Activated CD4-positive, alpha-beta T cell treated with anti-CD3 and anti-CD28 coated beads, Interleukin-2, amount 10 ng/mL, durations not matched to agents 7 days and 5 days (primary cell): ENCODE measurements at regions not wholly inside any gene's neighbourhood (a gene's known extent, or its start where the extent isn't known, plus 50 kb on each side); places are given as distances from the start of the nearest gene placed in this dataset.

Experiments used
- CTCF ChIA-PET: fragments of 350-600 bp; sonication (Branson Sonifier 250); formaldehyde crosslinking; loops from one replicate; lab custom pipeline; 2021; ENCODE audit warnings: antibody characterized with exemption; lab: Charles Lee
- POLR2A ChIA-PET: fragments of 350-600 bp; sonication (Branson Sonifier 250); formaldehyde crosslinking; loops from one replicate; lab custom pipeline; 2021; ENCODE audit warnings: antibody characterized with exemption; lab: Charles Lee
- DNase-seq: peaks from one replicate; pipeline ENCODE4 v3.0.0-alpha.2; 2020
- H3K27ac Mint-ChIP-seq: one replicate; pipeline ENCODE4 v1.8.0; 2021; ENCODE audit warnings: mild to moderate bottlenecking, moderate library complexity, mixed read lengths
- H3K27me3 Mint-ChIP-seq: one replicate; pipeline ENCODE4 v1.8.0; 2021; ENCODE audit warnings: mixed read lengths
- H3K36me3 Mint-ChIP-seq: one replicate; pipeline ENCODE4 v1.8.0; 2021; ENCODE audit warnings: low read depth, mixed read lengths
- H3K4me1 Mint-ChIP-seq: one replicate; pipeline ENCODE4 v1.8.0; 2021; ENCODE audit warnings: mixed read lengths
- H3K4me3 Mint-ChIP-seq: one replicate; pipeline ENCODE4 v1.8.0; 2021; ENCODE audit warnings: mild to moderate bottlenecking, moderate library complexity, mixed read lengths
- H3K9me3 Mint-ChIP-seq: one replicate; pipeline ENCODE4 v1.8.0; 2021; ENCODE audit warnings: mixed read lengths

DNA sequence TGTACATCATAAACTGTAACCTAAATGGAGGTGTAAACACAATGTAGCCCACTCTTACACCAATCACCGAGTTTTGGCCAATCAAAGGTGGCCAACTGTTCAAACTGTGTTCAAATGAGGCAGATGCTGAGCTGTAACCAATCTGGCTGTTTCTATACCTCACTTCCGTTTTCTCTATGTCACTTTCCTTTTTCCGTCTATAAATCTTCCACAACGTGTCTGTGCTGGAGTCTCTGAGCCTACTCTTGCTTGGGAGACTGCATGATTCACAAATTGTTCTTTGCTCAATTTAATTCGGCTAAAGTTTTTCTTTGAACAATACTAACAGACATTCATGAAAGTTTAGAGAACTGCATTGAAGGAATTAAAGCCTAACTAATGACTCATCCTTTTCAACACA lies 547.1 kb upstream of the USP15 start:
- DNase-seq: no peak
- Mint-ChIP-seq H3K36me3 (no peaks in the 10 kb centered on the region), H3K27ac (no peak overlapping the region), H3K4me1 (no peaks in the 10 kb centered on the region), H3K27me3 (no peaks in the 10 kb centered on the region), H3K9me3 (no peaks in the 10 kb centered on the region), H3K4me3 (no peak overlapping the region)
- ChIA-PET POLR2A (no interaction called here), CTCF (no interaction called here)

GRCh38 chr12:61717986-61718385 lies 542.2 kb upstream of the USP15 start:
- ChIA-PET POLR2A (no interaction called here), CTCF (no interaction called here)
- DNase-seq: no peak
- no peaks in the 10 kb centered on the region for H3K9me3 Mint-ChIP-seq
- H3K27me3 Mint-ChIP-seq: no peaks in the 10 kb centered on the region
- no peak overlapping the region for H3K27ac Mint-ChIP-seq
- H3K4me1 Mint-ChIP-seq: no peaks in the 10 kb centered on the region
- no peak overlapping the region for H3K4me3 Mint-ChIP-seq
- no peaks in the 10 kb centered on the region for H3K36me3 Mint-ChIP-seq

GRCh38 chr12:61739925-61740324 lies 520.3 kb upstream of the USP15 start:
- ChIA-PET POLR2A (no interaction called here), CTCF (no interaction called here)
- H3K27me3 Mint-ChIP-seq: no peaks in the 10 kb centered on the region
- no peak for DNase-seq
- no peaks in the 10 kb centered on the region for H3K36me3 Mint-ChIP-seq
- H3K4me1 Mint-ChIP-seq: no peaks in the 10 kb centered on the region
- H3K9me3 Mint-ChIP-seq: no peaks in the 10 kb centered on the region
- H3K4me3 Mint-ChIP-seq: no peak overlapping the region
- H3K27ac Mint-ChIP-seq: no peak overlapping the region

- CTCF ChIA-PET: no interaction called here
- no peaks in the 10 kb centered on the region for H3K4me1 Mint-ChIP-seq
- H3K4me3 Mint-ChIP-seq: no peak overlapping the region
- no peaks in the 10 kb centered on the region for H3K27me3 Mint-ChIP-seq
- POLR2A ChIA-PET: no interaction called here
- DNase-seq: no peak
- peaks cover 2% of the 10 kb centered on the region for H3K9me3 Mint-ChIP-seq
- no peak overlapping the region for H3K27ac Mint-ChIP-seq
- H3K36me3 Mint-ChIP-seq: no peaks in the 10 kb centered on the region
Measured at GRCh38 chr12:61750604-61751003, 509.6 kb upstream of the USP15 start.

DNA sequence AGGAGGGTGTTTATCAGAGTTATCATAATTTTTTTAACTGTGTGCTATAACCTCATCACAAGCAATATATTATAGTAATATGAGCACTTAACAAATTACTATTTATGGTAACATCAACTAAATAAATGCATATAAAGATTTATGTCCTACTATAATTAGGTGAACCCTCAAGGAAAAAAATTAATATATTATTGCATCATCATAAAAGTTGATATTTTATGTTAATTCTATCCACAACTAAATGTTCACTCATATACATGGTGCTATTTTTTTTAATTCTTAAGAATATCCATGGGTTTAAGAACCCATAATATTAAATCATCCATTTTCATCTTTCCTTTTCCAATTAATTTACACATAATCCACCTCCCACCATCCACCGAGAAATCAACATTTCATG lies 506.0 kb upstream of the USP15 start:
- no peaks in the 10 kb centered on the region for H3K4me1 Mint-ChIP-seq
- no peaks in the 10 kb centered on the region for H3K36me3 Mint-ChIP-seq
- no peaks in the 10 kb centered on the region for H3K27me3 Mint-ChIP-seq
- H3K27ac Mint-ChIP-seq: no peak overlapping the region
- H3K9me3 Mint-ChIP-seq: no peaks in the 10 kb centered on the region
- no peak overlapping the region for H3K4me3 Mint-ChIP-seq
- DNase-seq: no peak
- POLR2A ChIA-PET: no interaction called here
- CTCF ChIA-PET: no interaction called here

DNA sequence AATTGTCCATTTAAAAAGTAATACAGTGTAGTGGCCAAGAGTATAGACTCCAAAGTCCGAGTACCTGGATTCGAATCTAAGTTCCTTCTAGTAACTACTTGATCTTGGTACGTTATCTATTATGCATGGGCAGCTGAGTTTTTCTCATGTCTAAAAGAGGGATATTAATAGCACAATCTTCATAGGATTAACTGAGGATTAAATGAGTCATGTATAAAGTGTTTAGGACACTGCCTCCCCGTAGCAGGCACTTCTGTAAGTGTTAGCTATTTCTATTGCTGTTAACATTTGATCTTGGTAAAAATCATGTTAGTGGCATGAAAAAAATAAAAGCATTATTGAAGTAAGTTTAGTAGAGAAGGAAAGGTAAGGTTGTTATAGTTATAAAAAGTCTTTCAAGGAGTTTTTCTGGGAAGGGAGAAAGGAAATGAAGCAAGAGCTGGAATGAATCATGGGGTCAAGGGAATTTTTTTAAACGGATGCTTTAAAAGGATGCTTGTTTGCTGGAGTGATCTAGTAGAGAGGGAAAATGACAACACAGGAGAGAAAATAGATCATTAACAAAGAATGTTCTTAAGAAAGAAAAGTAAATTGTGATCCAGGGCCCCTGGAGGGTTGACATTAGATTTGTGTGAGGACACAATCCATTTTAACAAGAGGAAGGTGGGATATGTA lies 502.2 kb upstream of the USP15 start:
- Mint-ChIP-seq H3K4me3 (no peak overlapping the region), H3K27ac (no peak overlapping the region), H3K27me3 (no peaks in the 10 kb centered on the region), H3K9me3 (no peaks in the 10 kb centered on the region), H3K36me3 (no peaks in the 10 kb centered on the region), H3K4me1 (no peaks in the 10 kb centered on the region)
- ChIA-PET POLR2A (no interaction called here), CTCF (interaction anchor here (1.2 kb wide), 1 partner anchor 20 kb away, joined by 3 read pairs; no protein-coding TSS in a partner anchor)
- no peak for DNase-seq

- Mint-ChIP-seq H3K4me3 (no peak overlapping the region), H3K27me3 (no peaks in the 10 kb centered on the region), H3K9me3 (no peaks in the 10 kb centered on the region), H3K27ac (no peak overlapping the region), H3K36me3 (no peaks in the 10 kb centered on the region), H3K4me1 (no peaks in the 10 kb centered on the region)
- ChIA-PET CTCF (no interaction called here), POLR2A (no interaction called here)
- no peak for DNase-seq
Measured at GRCh38 chr12:61758661-61759060, 501.5 kb upstream of the USP15 start.

DNA sequence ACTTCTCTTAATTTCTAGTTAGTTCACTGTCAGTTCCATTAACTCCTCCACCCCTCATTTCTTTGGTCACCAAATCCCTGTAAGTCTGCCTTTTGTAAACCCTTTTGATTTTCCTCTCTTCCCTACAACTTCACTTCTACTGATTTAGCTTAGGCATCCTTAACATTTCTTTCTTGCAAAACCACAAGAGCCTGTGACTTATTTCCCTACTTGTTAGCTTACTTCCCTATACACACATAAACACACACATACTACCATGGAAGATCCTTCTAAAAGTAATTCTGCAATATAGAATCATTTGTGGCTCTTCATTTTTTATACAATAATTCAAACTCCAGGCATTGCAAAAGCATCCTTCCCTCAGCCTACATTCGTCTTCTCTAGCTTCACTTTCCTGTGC lies 494.3 kb upstream of the USP15 start:
- POLR2A ChIA-PET: no interaction called here
- H3K4me3 Mint-ChIP-seq: no peak overlapping the region
- CTCF ChIA-PET: interaction anchor here (0.7 kb wide), 1 partner anchor 11 kb away, joined by 3 read pairs; no protein-coding TSS in a partner anchor
- no peak overlapping the region for H3K27ac Mint-ChIP-seq
- H3K36me3 Mint-ChIP-seq: no peaks in the 10 kb centered on the region
- H3K4me1 Mint-ChIP-seq: no peaks in the 10 kb centered on the region
- DNase-seq: no peak
- H3K9me3 Mint-ChIP-seq: no peaks in the 10 kb centered on the region
- H3K27me3 Mint-ChIP-seq: no peaks in the 10 kb centered on the region

DNA sequence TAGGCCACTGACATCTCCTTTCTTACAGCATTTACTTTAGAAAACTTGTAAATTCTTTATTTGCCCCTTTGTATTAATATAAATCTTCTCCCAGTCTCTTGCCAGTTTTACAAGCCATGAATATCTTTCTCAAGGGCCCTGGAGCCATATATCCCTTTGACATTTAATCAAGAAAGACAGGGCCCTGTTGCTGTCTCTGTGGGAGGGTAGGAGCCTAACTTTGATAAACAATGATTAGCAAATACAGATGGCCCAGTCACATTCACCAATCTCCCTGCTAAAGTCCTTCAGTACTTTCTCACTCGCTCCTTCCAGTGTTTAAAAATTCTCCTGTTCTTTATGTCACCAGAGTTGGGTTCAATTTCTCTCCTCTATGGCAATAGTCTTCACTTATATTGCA lies 479.8 kb upstream of the USP15 start:
- ChIA-PET POLR2A (no interaction called here), CTCF (no interaction called here)
- DNase-seq: no peak
- H3K9me3 Mint-ChIP-seq: no peaks in the 10 kb centered on the region
- no peak overlapping the region for H3K27ac Mint-ChIP-seq
- H3K36me3 Mint-ChIP-seq: no peaks in the 10 kb centered on the region
- no peaks in the 10 kb centered on the region for H3K27me3 Mint-ChIP-seq
- no peak overlapping the region for H3K4me3 Mint-ChIP-seq
- H3K4me1 Mint-ChIP-seq: no peaks in the 10 kb centered on the region

GRCh38 chr12:61781021-61781581 lies 479.1 kb upstream of the USP15 start:
- Mint-ChIP-seq H3K27me3 (no peaks in the 10 kb centered on the region), H3K27ac (no peak overlapping the region), H3K9me3 (no peaks in the 10 kb centered on the region), H3K4me3 (no peak overlapping the region), H3K36me3 (no peaks in the 10 kb centered on the region), H3K4me1 (no peaks in the 10 kb centered on the region)
- DNase-seq: no peak
- ChIA-PET CTCF (no interaction called here), POLR2A (no interaction called here)

DNA sequence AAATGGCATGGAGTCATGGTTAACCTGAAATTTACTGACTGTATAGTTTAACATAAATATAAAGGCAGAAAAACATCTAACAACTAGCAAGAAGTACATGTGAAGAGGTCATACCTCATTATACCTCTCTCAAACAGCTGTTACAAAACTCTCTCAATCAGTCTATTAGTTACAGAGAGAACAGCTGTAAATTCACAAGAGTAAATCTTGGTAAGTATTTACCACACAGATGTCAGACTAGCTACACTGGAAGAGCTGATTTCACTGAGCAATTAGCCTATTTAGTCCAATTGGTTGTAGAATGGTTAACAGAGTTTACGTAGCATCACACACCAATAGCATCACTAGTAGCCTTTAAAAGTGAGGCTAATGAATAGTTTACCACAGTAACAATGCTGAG lies 463.4 kb upstream of the USP15 start:
- H3K36me3 Mint-ChIP-seq: no peaks in the 10 kb centered on the region
- POLR2A ChIA-PET: no interaction called here

GRCh38 chr12:61797266-61797665 lies 462.9 kb upstream of the USP15 start:
- POLR2A ChIA-PET: no interaction called here
- no peak for DNase-seq
- H3K4me1 Mint-ChIP-seq: no peaks in the 10 kb centered on the region
- H3K9me3 Mint-ChIP-seq: no peaks in the 10 kb centered on the region
- no peaks in the 10 kb centered on the region for H3K27me3 Mint-ChIP-seq
- H3K27ac Mint-ChIP-seq: no peak overlapping the region
- CTCF ChIA-PET: no interaction called here
- H3K36me3 Mint-ChIP-seq: no peaks in the 10 kb centered on the region
- H3K4me3 Mint-ChIP-seq: no peak overlapping the region

More for the DNA sequence above, 463.4 kb upstream of the USP15 start:
- Mint-ChIP-seq H3K27me3 (no peaks in the 10 kb centered on the region), H3K27ac (no peak overlapping the region), H3K4me3 (no peak overlapping the region), H3K4me1 (no peaks in the 10 kb centered on the region), H3K9me3 (no peaks in the 10 kb centered on the region)
- CTCF ChIA-PET: no interaction called here
- no peak for DNase-seq

GRCh38 chr12:61798778-61799177 lies 461.4 kb upstream of the USP15 start:
- no peaks in the 10 kb centered on the region for H3K9me3 Mint-ChIP-seq
- no peaks in the 10 kb centered on the region for H3K27me3 Mint-ChIP-seq
- CTCF ChIA-PET: no interaction called here
- no peaks in the 10 kb centered on the region for H3K36me3 Mint-ChIP-seq
- no peak overlapping the region for H3K4me3 Mint-ChIP-seq
- POLR2A ChIA-PET: no interaction called here
- no peak overlapping the region for H3K27ac Mint-ChIP-seq
- no peaks in the 10 kb centered on the region for H3K4me1 Mint-ChIP-seq
- no peak for DNase-seq

GRCh38 chr12:61804301-61804700 lies 455.9 kb upstream of the USP15 start:
- H3K27ac Mint-ChIP-seq: no peak overlapping the region
- H3K9me3 Mint-ChIP-seq: peaks cover 19% of the 10 kb centered on the region
- H3K36me3 Mint-ChIP-seq: no peaks in the 10 kb centered on the region
- no peaks in the 10 kb centered on the region for H3K4me1 Mint-ChIP-seq
- DNase-seq: no peak
- H3K27me3 Mint-ChIP-seq: no peaks in the 10 kb centered on the region
- POLR2A ChIA-PET: no interaction called here
- CTCF ChIA-PET: no interaction called here
- no peak overlapping the region for H3K4me3 Mint-ChIP-seq
